PC-9 (cell line): ENCODE measurements at regions not wholly inside any gene's neighbourhood (a gene's known extent, or its start where the extent isn't known, plus 50 kb on each side); places are given as distances from the start of the nearest gene placed in this dataset.

Experiments
- BruUV-seq: library from RNA; stranded (reverse); fragments of 400-500 nt; replicated peaks from 2 replicates; lab custom pipeline; 2021; lab: Mats Ljungman, UMichigan
- CTCF ChIA-PET: fragments of 300-600 bp; sonication (Branson Sonifier 250); formaldehyde crosslinking; loops from one replicate; lab custom pipeline; 2022; ENCODE audit warnings: antibody characterized with exemption; lab: Charles Lee
- POLR2A ChIA-PET: fragments of 300-600 bp; sonication (Branson Sonifier 250); formaldehyde crosslinking; loops from one replicate; lab custom pipeline; 2022; ENCODE audit warnings: antibody characterized with exemption; ENCODE audit not compliant: unreplicated experiment; lab: Charles Lee
- DNase-seq, 2 experiments: peaks; one replicate each; pipeline versions ENCODE4 v3.0.0 to v3.0.0-alpha.2; 2015 to 2022; ENCODE audit warnings: mixed read lengths in 1 of 2
- H2AFZ ChIP-seq: fragments of 200-600 bp; sonication (generic); 2 replicates; pipeline ENCODE4 v1.8.1; 2017; ENCODE audit warnings: antibody characterized with exemption
- H3F3A ChIP-seq: fragments of 200-600 bp; sonication (generic); 2 replicates; pipeline ENCODE4 v1.8.1; 2017; ENCODE audit warnings: antibody characterized with exemption, mild to moderate bottlenecking, low read depth; ENCODE audit not compliant: insufficient read depth
- H3K27ac ChIP-seq: fragments of 200-600 bp; sonication (generic); 2 replicates; pipeline ENCODE4 v1.6.1; 2016; ENCODE audit warnings: mixed run types
- H3K27me3 ChIP-seq: fragments of 200-600 bp; sonication (generic); 2 replicates; pipeline ENCODE4 v1.6.1; 2016; ENCODE audit warnings: low read depth, mixed run types; ENCODE audit not compliant: insufficient read depth
- H3K36me3 ChIP-seq: fragments of 200-600 bp; sonication (generic); 2 replicates; pipeline ENCODE4 v1.6.1; 2016; ENCODE audit warnings: low read depth, mixed run types
- H3K4me1 ChIP-seq: fragments of 200-600 bp; sonication (generic); replicated peaks from 2 replicates; pipeline ENCODE4 v1.6.1; 2016; ENCODE audit warnings: mixed run types; ENCODE audit not compliant: insufficient read depth
- H3K4me2 ChIP-seq: fragments of 200-600 bp; sonication (generic); 2 replicates; pipeline ENCODE4 v1.6.1; 2017; ENCODE audit warnings: mixed run types
- H3K4me3 ChIP-seq: fragments of 200-600 bp; sonication (generic); 2 replicates; pipeline ENCODE4 v1.6.1; 2016; ENCODE audit warnings: mixed run types
- H3K79me2 ChIP-seq: fragments of 200-600 bp; sonication (generic); 2 replicates; pipeline ENCODE4 v1.6.1; 2017; ENCODE audit warnings: low read depth, mixed run types
- H3K9me2 ChIP-seq: fragments of 200-600 bp; sonication (generic); 2 replicates; pipeline ENCODE4 v1.8.1; 2017; ENCODE audit warnings: mild to moderate bottlenecking; ENCODE audit not compliant: insufficient read depth
- H3K9me3 ChIP-seq: fragments of 200-600 bp; sonication (generic); 2 replicates; pipeline ENCODE4 v1.8.1; 2016; ENCODE audit warnings: low read depth; ENCODE audit not compliant: insufficient read depth
- H4K20me1 ChIP-seq: fragments of 200-600 bp; sonication (generic); 2 replicates; pipeline ENCODE4 v1.8.1; 2017; ENCODE audit not compliant: insufficient read depth
- CTCF ChIP-seq: fragments of 200-600 bp; sonication (generic); conservative IDR thresholded peaks from 2 replicates; pipeline ENCODE4 v1.6.1; 2017; ENCODE audit warnings: mixed run types, antibody characterized with exemption, mild to moderate bottlenecking, moderate library complexity
- EZH2 ChIP-seq: fragments of 200-600 bp; sonication (generic); IDR thresholded peaks from 2 replicates; pipeline ENCODE4 v1.8.0; 2017; ENCODE audit warnings: antibody characterized with exemption, low read depth
- intact Hi-C: fragments of 100-400 bp; cut with micrococcal nuclease; formaldehyde crosslinking; loops from one replicate; pipeline ENCODE4 v1.10.0; 2022; ENCODE audit not compliant: unreplicated experiment

GRCh38 chr2:216774180-216774579 lies 78.8 kb upstream of the IGFBP5 start:
- POLR2A ChIA-PET = no interaction called here
- H3K27ac ChIP-seq = no peak overlapping the region; the same call in 1 of the 2 replicates
- H2AFZ ChIP-seq = no peak overlapping the region
- no peak for TF ChIP-seq CTCF
- no peak for TF ChIP-seq EZH2
- no peaks in the 10 kb centered on the region for H3K27me3 ChIP-seq
- H3K9me3 ChIP-seq = 0 out of 2 replicates have a peak, but pooled peaks cover 5% of the 10 kb centered on the region
- no peaks in the 10 kb centered on the region for H3K79me2 ChIP-seq
- intact Hi-C loops = loop anchor here (10.0 kb wide), 1 partner anchor 741 kb away; no protein-coding TSS in a partner anchor
- H3K4me1 ChIP-seq = peaks cover 13% of the 10 kb centered on the region
- no peaks in the 10 kb centered on the region for H4K20me1 ChIP-seq
- H3K4me2 ChIP-seq = no peak overlapping the region
- no peak overlapping the region for H3K4me3 ChIP-seq
- DNase-seq = no peak
- H3F3A ChIP-seq = no peaks in the 10 kb centered on the region; the same call in 1 of the 2 replicates
- no TSS peak for BruUV-seq
- no peaks in the 10 kb centered on the region for H3K9me2 ChIP-seq
- H3K36me3 ChIP-seq = no peaks in the 10 kb centered on the region
- CTCF ChIA-PET = interaction anchor here (1.2 kb wide), 1 partner anchor 19 kb away, joined by 5 read pairs; no protein-coding TSS in a partner anchor

GRCh38 chr2:216773072-216773471 lies 77.7 kb upstream of the IGFBP5 start:
- POLR2A ChIA-PET = no interaction called here
- no peaks in the 10 kb centered on the region; the same call in 1 of the 2 replicates for H3F3A ChIP-seq
- H3K4me3 ChIP-seq = no peak overlapping the region

DNA sequence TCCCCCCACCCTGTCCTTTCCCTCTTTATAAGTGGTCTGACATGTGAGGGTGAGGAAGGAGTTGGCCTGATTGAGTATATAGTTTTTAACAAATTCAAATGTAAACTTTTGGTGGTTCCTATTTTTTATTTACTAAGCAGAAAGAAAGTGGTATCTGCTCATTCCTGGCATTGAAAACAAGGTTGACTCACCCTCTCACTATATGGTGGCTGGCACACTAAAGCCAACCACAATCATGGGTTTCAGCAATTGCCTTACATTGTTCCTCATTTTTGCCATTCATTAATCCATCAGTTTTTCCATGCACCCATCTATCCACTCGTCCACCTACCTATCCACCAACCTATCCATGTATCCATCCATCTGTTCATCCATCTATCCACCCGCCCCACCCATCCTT lies 75.4 kb upstream of the IGFBP5 start:
- CTCF ChIA-PET = no interaction called here
- H3K4me2 ChIP-seq = no peak overlapping the region
- H3F3A ChIP-seq = no peaks in the 10 kb centered on the region
- POLR2A ChIA-PET = no interaction called here
- no peak overlapping the region for H2AFZ ChIP-seq
- peaks cover 13% of the 10 kb centered on the region for H3K4me1 ChIP-seq
- H3K36me3 ChIP-seq = no peaks in the 10 kb centered on the region
- no peak overlapping the region for H3K27ac ChIP-seq
- H3K4me3 ChIP-seq = no peak overlapping the region
- no peaks in the 10 kb centered on the region for H3K9me2 ChIP-seq
- H3K79me2 ChIP-seq = no peaks in the 10 kb centered on the region
- no peaks in the 10 kb centered on the region for H3K27me3 ChIP-seq
- intact Hi-C loops = loop anchor here (10.0 kb wide), 1 partner anchor 744 kb away; no protein-coding TSS in a partner anchor
- TF ChIP-seq EZH2 (no peak), CTCF (no peak)
- no TSS peak for BruUV-seq
- no peaks in the 10 kb centered on the region for H4K20me1 ChIP-seq
- H3K9me3 ChIP-seq = 0 out of 2 replicates have a peak, but pooled peaks cover 3% of the 10 kb centered on the region
- no peak for DNase-seq

More at GRCh38 chr2:216773072-216773471, 77.7 kb upstream of the IGFBP5 start:
- H3K27me3 ChIP-seq = no peaks in the 10 kb centered on the region
- no peak overlapping the region for H3K4me2 ChIP-seq
- H3K36me3 ChIP-seq = no peaks in the 10 kb centered on the region
- H3K27ac ChIP-seq = no peak overlapping the region
- no peaks in the 10 kb centered on the region for H3K79me2 ChIP-seq
- no peaks in the 10 kb centered on the region for H4K20me1 ChIP-seq
- 0 out of 2 replicates have a peak, but pooled peaks cover 3% of the 10 kb centered on the region for H3K9me3 ChIP-seq
- H3K4me1 ChIP-seq = peaks cover 13% of the 10 kb centered on the region
- intact Hi-C loops = loop anchor here (10.0 kb wide), 1 partner anchor 742 kb away; no protein-coding TSS in a partner anchor
- no peak overlapping the region for H2AFZ ChIP-seq
- CTCF ChIA-PET = no interaction called here
- no peaks in the 10 kb centered on the region for H3K9me2 ChIP-seq
- TF ChIP-seq CTCF = no peak
- no peak for TF ChIP-seq EZH2
- DNase-seq = no peak
- no TSS peak for BruUV-seq
